Esophagus mucosa (tissue), 1 donor: ENCODE measurements at regions not wholly inside any gene's neighbourhood (a gene's known extent, or its start where the extent isn't known, plus 50 kb on each side); places are given as distances from the start of the nearest gene placed in this dataset.
"Not testable (repeated sequence)": the region's sequence is repeated elsewhere in the genome, so short reads cannot be mapped to it uniquely, and the experiment has no call there.

ENCODE experiments used
- ATAC-seq: fragments of 200-7000 bp; cut with Tn5 transposase; one replicate; pipeline ENCODE4 v1.9.1; 2020
- donor health status: DM: yes; HTN: yes; CAD: no.

DNA sequence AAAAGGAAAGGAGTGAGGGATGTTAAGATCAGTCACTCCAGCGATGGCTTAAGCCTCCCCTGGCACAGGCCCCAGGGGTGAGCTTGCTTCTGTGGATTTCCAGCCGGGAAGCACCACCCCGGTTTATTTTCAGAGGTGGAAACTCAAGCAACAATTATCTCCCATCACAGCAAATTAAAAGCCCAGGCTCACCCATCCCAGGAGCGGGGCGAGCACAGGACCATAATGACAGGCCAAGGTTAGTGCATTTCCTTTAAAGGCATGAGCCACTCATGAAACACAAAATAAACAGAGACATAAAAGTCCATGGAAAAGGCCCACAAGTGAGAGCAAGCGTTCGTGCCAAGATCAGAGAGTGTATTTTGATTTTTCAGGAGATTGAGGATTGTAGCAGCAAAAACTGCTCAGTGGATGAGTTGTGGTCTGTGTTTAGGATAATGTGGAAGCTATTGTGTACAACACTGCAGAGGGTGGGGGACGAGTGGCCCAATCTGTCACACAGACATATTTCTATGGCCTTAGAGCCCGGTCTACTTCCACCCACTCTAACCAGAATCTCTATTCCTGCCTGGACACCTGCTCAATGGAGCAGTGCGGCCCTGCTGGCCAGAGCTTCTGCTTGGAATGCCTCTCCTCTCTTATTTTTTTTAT, 111.4 kb upstream of the CDC42EP3 start:
- ATAC-seq, result no peak

DNA sequence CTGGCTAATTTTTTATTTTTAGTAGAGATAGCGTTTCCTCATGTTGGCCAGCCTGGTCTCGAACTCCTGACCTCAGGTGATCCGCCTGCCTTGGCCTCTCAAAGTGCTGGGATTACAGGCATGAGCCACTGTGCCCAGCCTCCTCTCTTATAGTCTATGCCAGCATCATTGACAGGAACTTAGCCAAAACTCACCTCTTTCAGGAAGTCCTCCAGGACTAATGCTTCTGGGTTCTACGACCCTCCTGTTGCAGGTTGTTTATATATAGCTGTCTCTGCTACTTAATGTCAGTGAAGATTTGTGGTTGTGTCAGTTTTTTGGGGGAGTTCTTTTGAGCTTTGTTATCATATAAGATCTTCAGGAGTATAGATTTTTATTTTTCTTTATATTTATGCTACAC, 112.1 kb upstream of the CDC42EP3 start:
- ATAC-seq, result no peak

DNA sequence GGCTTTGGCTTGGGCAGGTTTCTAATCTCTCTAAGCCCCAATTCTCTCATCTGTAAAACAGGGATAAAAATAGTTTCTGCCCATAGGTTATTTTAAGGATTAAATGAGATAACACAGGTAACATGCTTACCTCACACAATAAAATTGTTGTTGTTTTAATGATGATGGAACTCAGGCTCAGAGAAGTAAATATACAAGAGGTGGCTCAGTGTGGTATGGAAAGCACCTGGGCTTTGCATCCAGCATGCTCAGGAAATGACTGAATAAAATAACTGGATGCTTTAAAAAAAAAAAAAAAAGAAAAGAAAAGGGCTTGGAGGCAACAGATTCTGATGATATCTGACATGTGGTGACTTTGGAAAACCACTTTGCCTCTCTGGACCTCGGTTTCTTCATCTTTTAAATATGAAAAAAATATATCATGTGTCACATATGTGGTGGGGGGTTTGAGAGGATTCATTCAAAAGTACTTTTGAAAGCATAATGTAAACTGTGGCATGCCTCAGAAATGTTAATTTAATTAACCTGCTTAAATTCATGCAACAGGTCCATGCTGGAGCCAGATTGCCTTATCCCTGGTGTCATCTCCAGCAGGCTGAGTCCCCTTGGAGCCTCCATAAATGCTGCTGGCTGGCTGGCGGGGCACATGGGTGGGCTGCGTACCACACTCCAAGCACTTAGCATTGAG, 112.8 kb upstream of the CDC42EP3 start:
- no peak for ATAC-seq

DNA sequence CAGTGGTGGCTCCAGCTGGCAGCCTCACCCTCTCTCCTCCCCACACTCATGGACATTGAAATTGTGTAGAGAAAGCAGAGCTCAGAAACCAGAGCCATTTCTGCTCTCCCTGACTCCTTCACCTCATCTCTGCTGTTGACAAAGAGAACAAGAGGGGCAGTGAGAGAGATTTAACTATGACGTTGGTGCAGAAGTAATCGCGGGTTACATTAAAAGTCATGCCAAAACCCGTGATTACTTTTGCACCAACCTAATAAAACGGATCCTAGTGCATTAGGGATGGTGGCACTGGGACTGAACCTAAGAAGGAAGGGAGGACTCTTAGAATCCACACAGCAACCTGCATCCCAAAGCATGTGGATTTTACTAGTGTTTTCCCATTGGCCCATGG, 113.3 kb upstream of the CDC42EP3 start:
- ATAC-seq, result no peak

DNA sequence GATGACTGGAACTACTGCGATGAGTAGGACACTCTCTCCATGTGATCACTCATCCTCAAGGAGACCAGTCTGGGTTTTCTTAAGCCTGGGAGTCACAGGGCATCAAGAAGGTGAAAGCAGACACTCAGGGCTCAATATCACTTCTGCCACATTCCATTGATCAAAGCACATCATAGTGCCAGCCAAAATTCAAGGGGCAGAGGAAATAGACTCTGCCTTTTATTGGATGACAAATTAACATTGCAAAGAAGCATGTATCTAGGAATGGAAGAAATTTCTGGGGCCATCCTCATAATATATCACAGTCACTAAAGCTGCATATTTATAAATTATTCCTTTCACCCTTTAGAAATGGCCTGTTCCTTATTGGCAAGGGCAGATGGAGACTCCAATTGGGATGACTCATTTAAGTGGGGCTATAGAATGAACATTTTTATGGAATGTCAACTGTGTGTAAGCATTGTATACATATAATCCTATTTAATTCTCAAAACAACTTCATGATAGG, 114.8 kb upstream of the CDC42EP3 start:
- no peak for ATAC-seq

DNA sequence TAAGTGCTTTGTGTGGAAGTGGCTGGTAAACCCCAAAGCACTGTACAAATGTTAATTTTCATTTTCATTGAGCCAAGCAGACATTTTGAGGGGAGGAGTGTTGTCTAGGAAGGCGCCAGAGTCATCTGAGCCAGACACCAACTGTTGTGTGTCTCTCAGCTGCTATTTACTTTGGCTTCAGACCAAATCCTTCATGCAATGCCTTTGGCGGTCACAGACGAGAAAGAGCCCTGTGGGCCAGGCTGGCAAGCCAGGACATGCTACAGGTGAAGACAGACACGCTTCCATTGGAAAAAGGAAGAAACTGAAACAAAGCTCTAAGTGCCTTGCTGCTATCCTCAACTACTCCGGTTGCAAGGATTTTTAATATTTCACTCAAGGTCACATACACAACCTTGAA, 115.4 kb upstream of the CDC42EP3 start:
- ATAC-seq, result peak; percentile 94

DNA sequence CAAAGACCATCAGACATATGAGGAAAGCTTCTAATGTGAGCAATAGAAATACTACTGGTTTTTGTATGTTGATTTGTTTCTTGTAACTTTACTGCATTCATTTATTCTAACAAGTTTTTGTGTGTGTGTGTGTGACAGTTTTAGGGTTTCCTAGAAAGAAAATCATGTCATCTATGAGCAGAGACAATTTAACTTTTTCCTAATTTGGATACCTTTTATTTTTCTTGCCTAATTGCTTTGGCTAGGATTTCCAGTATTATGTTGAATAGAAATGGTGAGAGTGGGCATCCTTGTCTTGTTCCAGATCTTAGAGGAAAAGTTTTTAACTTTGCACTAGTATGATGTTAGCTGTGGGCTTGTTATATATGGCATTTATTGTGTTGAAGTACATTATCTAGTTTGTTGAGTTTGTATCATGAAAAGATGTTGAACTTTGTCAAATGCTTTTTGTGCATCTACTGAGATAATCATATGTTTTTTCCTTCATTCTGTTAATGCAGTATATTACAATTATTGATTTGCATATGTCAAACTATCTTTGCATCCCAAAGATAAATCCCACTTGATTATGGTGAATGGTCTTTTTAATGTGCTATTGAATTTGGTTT, 117.3 kb upstream of the CDC42EP3 start:
- ATAC-seq, result no peak

DNA sequence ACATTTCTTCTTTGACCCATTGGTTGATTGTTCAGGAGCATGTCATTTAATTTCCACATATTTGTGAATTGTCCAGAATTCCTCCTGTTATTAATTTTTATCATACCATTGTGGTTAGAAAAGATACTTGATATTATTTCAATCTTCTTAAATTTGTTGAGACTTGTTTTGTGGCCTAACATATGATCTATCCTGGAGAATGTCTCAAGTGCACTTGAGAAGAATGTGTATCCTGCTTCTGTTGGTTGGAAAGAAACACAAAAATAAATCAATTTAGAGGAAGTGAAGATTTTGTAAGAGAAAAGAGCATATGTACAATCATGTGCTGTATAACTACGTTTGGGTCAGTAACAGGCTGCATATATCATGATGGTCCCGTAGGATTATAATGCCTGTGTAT, 118.6 kb upstream of the CDC42EP3 start:
- ATAC-seq, result no peak

DNA sequence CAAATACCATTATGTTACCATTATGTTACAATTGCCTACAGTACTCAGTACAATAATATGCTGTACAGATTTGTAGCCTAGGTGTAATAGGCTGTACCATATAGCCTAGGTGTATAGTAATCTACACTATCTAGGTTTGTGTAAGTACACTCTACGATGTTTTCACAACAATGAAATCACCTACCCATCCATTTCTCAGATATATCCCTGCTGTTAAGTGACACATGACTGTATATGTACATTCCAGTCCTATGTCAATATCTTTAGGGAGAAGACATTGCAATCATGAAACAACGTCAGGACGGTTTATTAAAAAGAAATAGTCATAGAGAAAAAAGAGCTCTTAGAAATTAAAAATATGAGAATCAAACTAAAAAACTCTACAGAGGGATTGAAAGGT, 119.0 kb upstream of the CDC42EP3 start:
- no peak for ATAC-seq

DNA sequence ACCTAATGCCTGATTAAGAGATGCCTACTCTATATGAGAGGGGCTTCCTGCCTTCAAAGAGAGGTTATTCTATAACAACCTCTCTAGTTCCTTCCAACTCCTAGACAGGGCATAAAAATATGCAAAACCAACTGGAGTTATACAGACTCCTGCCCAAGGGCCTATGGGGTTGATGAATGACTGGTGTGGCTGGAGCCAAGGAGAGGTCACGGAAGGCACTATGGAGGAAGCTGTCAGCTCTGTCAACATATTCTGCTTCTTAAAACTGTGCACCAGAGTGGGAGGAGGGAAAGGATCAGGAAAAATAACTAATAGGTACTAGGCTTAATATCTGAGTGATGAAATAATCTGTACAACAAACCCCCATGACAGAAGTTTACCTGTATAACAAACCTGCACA, 120.9 kb upstream of the CDC42EP3 start:
- no peak for ATAC-seq

DNA sequence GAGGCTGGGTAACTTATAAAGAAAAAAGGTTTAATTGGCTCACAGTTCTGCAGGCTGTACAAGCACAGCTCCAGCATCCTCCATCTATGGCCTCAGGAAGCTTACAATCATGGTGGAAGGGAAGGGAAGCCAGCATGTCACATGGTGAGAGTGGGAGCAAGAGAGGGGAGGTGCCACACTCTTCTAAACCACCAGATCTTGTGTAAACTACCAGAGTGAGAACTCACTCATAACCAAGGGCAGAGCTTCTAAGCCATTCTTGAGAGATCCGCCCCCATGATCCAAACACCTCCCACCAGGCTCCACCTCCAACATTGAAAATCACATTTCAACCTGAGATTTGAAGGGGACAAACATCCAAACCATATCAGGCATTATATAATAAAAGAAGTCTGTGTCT, 121.6 kb upstream of the CDC42EP3 start:
- no peak for ATAC-seq

DNA sequence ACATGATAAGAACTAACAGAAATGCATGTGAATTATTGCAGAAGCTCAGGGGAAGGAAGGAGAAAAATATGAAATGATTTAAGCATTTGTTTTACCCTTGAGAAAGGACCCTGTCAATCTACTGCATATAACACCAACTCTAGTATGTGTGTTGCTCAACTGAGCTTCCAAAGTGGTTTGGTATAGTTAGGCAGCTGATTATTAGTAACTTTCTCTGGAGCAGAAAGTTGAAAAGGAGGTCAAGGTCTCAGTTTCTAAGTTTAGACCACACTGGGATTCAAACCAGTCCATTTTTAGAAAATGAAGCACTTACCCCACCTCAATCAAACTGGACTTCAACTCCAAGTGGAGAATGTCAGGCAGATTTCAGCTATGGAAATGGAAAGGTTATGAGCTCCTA, 123.3 kb upstream of the CDC42EP3 start:
- ATAC-seq, result no peak

DNA sequence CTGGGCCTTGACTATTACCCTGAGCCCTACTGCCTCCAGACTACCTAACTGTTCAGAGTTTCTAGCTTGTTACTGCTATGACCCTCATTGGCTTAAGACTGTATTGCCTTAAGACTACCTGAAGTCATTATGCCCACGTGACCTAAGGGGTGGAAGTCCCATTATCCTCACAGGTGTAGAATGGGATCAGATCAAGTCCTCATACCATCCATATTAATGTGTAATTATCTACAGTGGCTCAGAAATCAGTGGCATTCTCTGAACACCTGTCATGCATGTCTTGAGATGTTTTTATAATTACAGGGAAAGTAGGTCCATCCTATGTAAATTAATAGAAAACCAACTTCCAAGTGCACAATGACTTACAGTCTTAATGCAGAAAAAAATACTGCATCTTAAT, 124.0 kb upstream of the CDC42EP3 start:
- no peak for ATAC-seq

DNA sequence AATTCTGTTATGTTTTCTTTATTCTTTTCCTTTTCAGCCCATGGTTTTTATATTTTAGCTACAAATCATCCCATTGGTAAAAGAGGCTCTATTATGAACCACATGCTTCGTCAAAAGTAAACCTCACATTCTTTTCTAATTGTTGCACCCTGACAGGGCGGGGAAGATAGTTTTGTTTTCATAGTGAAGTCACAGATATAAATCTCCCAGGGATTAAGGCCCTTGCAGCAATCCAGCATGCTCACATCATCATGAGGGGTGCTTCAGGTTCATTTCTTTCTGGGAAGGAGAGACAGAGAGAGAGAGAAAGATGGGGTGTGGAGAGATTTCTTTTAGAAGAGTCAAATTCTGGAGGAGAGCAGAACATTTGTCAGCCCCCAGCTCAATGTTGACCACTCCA, 124.5 kb upstream of the CDC42EP3 start:
- ATAC-seq, result peak; percentile 63

DNA sequence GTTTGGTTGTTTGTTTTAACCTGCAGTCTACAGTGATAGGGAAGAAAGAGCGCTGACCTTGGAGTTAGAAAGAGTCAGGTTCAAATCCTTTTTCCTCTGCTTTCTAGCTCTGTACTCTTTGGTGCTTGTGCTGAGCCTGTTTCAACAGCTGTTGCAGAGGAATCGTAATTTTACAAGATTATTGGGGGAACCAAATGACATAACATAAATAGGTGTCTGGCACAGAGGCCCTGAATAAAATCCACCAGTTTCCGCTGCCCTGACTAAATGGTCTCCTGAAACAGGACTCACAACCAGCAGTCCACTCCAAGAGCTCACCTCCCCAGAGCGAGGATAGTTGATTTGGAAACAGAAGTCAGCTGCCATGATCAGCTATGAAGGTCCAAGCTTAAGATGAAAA, 125.0 kb upstream of the CDC42EP3 start:
- ATAC-seq, result no peak

DNA sequence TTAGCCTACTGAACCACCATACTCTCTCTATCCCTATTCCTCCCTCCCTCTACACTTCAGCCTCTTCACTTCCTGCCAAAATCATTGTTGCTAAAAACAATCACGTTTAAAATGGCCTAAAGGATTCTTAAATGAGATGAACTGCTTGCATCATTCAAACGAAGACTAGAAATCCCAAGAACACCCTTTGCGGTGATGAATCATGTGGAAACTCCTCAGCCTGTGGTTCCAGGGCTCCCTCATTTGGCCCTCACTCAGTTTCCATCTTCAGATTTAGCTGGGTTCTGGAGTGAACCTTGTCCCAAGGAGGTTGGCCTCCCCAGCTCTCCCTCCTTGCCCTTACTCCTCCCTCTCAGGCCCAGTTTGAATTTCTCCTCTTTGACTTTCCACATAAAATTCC, 125.6 kb upstream of the CDC42EP3 start:
- ATAC-seq, result no peak

DNA sequence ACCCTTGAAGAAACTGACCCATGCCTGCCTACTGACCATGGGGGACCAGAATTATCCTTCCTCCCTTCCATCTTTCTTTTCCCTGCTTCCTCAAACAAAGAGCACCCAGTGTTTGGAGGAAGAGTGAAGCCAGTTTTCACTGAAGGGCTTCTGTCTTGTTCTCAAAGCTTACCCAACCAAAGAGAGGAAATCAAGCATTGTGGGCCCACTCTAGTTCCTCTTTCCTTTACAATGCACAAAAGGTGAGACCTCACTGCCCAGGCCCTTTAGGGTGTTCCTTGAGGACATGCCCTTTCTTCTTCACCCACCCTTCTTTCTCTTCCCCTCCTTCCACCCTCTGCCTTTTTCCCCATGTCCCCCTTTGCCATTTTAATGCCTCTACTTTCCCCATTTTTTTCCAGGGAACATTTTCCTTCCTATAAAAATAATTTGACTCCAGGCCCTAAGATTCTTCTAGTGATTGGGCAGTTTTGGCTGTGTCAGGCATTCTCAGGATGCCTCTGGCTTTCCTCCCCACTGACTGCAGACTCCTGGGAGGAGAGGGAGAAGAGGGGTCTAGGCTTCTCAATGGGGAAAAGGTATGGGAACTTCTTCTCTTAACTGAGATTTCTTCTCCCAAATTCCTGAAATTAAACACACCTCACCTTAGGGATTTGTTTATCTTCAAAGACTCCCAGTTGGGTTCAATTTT, 126.6 kb upstream of the RMDN2 start:
- ATAC-seq, result no peak

DNA sequence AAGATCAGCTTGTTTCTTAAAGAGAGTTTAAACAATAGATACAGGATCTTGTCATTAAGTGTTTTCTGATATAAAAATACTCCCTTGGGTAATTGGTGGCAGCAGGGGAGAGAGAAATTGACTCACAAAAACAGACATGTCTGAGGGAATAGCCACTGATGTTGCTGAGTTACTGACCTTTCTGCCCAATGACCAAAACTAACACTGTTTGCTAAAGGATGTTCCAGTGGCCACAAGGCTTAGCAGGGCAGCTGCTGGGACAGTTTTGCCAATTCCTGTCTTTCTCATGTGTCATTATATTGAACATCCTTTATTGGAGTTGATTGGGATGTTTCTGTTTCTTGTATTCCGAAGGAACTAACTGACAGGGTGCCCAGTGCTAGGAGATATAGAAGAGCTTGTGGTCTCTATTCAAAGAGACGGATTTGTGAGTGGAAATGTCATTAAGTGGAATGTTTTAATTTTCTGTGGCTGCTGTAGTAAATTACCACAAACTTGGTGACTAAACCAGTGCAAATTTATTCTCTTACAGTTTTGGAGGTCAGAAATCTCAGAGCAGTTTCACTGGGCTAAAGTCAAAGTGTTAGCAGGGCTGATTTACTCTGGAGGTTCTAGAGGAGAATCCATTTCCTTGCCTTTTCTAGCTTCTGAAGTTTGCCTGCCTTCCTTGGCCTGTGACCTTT, 124.8 kb upstream of the RMDN2 start:
- no peak for ATAC-seq

DNA sequence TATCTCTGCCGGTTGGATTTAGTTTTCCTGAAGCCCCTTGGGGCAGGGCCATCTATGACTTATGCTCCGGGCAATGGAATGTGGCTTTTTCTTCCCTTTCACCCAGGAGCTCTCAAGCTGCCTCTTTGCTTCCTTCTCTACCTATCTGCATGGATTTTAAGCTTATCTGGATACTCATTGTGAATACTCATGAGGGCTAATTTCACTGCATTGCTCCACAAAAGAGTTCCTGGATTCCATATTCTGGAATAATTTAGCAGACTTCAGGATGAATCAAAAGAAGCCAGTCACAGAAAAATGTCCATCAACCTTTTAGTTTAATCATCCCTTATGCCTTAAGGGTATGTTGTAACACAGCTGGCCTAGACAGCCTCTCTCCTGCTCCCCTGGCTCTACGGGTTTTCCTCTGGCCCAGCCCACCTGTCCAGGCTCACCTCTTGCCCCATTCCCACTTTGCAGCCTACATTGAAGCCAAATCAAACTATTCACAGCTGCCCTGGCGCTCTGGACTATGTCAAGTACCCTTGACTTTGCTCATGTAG, 122.8 kb upstream of the RMDN2 start:
- peak; percentile 72 for ATAC-seq

DNA sequence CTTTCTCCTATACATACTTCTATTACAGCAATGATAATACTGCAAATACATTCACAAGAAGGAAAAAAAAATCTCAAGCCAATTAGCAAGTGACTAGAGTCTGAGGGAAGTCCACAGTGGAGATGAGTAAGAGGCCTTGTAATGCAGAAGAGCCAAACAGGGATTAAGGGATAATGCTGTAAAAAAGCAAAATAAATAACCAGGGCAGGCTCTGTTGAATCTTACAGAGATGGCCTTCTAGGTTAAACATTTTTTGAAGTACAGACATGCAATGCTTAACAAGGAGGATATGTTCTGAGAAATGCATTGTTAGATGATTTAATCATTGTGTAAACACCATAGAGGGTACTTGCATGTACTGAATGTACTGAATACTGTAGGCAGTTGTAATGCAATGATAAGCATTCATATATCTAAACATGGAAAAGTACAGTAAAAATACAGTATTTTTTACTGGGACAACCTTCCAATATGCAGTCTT, 122.1 kb upstream of the RMDN2 start:
- peak; percentile 99 for ATAC-seq

DNA sequence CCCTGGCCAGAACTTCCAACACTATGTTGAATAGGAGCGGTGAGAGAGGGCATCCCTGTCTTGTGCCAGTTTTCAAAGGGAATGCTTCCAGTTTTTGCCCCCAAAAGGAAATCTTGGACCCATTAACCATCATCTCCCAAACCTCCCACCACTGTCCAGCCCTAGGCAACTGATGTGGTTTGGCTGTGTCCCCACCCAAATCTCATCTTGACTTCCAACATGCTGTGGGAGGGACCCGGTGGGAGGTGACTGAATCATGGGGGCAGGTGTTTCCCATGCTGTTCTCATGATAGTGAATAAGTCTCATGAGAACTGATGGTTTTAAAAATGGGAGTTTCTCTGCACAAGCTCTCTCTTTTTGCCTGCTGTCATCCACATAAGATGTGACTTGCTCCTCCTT, 119.1 kb upstream of the RMDN2 start:
- not testable (repeated sequence) for ATAC-seq

DNA sequence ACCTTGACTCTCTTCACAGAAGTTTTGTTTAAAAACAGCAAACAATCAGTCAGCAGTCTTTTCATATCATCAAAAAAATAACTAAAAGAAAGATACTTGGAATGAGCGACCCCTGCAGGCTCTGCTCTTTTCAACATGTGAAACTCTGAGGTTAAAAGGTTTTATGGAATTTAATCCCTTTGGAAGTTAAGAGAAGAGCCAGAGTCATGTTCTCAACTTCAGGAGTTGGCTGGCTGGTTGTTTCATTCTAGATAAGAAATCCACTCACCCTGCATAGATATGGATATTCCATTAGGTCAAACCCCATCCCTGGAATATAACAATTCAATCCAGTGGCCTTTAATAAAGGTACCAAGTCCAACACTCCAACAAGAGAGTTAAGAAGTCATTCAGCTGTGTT, 115.6 kb upstream of the RMDN2 start:
- ATAC-seq, result no peak
